Ovary (tissue), 7 donors: ENCODE measurements at regions not wholly inside any gene's neighbourhood (a gene's known extent, or its start where the extent isn't known, plus 50 kb on each side); places are given as distances from the start of the nearest gene placed in this dataset.

Source experiments
- DNase-seq, 5 donors: peaks; one replicate each; pipeline ENCODE4 v3.0.0-alpha.2; 2019 to 2020
- H3K27ac ChIP-seq, 2 donors: fragments of 200-600 bp; one replicate each; pipeline versions ENCODE4 v1.5.1 to v1.8.0; 2019 to 2022
- H3K27me3 ChIP-seq: fragments of 200-600 bp; one replicate; pipeline ENCODE4 v1.8.0; 2022
- H3K36me3 ChIP-seq: fragments of 200-600 bp; sonication (generic); one replicate; pipeline ENCODE4 v1.5.1; 2019
- H3K4me1 ChIP-seq: one replicate; pipeline ENCODE4 v1.8.1; 2013; ENCODE audit warnings: mild to moderate bottlenecking, moderate library complexity; ENCODE audit not compliant: insufficient read depth
- H3K4me3 ChIP-seq: fragments of 200-600 bp; sonication (generic); one replicate; pipeline ENCODE4 v1.5.1; 2017
- H3K9me3 ChIP-seq, 2 donors: fragments of 200-600 bp in 1 of 2; sonication (generic) in 1 of 2; one replicate each; pipeline versions ENCODE4 v1.5.1 to v1.8.1; 2013 to 2019; ENCODE audit warnings: mild to moderate bottlenecking in 1 of 2, moderate library complexity in 1 of 2
- EP300 ChIP-seq: sonication (generic); formaldehyde crosslinking; IDR thresholded peaks from one replicate; pipeline ENCODE4 v1.6.1; 2017; ENCODE audit warnings: antibody characterized with exemption
- POLR2A ChIP-seq: fragments of 450-650 bp; IDR thresholded peaks from one replicate; pipeline ENCODE4 v1.6.1; 2017; ENCODE audit warnings: antibody characterized with exemption, mild to moderate bottlenecking, moderate library complexity
- WGBS, 3 donors: extraction: QIAGEN DNeasy Blood & Tissue Kit in 1 of 3; methylation state at CpG; one replicate each; pipeline versions ENCODE4 v1.1.5 to v1.1.7; 2013 to 2017; 5-methylcytosine and 5-hydroxymethylcytosine counted together
- intact Hi-C, 4 donors: fragments of 100-400 bp; cut with DNase I; formaldehyde crosslinking; loops; one replicate each; pipeline versions ENCODE4 v1.11.0 to v1.15.1; 2022 to 2023
- TF ChIP-seq, protein P1 (sequence below), 3 donors: fragments of 450-650 bp in 2 of 3; fragments of 200-600 bp in 1 of 3; IDR thresholded peaks; one replicate each; pipeline versions ENCODE4 v1.5.1 to v1.8.0; 2016 to 2022; ENCODE audit warnings: antibody characterized with exemption in 3 of 3, mild to moderate bottlenecking in 1 of 3
- donor health status: DM: no; HTN: no; CAD: no; lungs with moderate emphysema.
- donor health status: DM: no; HTN: no; CAD: no.
- donor health status: Bipolar disorder and iron deficiency.
- donor health status: DM: no; HTN: no; CAD: no.
- donor health status: DM: yes; HTN: yes; CAD: no.

DNA sequence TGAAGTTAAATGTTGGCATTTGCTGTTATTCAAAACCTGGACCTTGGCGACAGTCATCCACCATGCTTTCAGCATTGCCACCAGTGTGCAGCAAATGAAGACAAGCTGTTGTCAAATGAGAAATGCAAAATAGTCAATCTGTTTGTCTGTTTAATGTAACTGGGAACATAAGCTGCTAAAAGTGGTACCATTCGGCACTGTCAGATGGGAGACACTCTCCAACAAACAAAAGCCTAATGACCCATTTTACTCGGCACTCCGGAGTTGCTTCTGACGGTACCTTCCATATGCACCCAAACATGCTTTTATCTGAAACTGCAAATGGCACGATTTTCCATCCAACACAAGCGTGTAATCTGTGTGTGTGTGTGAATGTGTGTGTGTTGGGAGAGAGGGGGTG lies 297.8 kb downstream of the MAF start:
- peaks cover 5% of the 10 kb centered on the region for H3K4me1 ChIP-seq
- 86 to 93% (median 93%) methylated on average over 7 of the region's 7 CpGs for WGBS, 3 donors
- no peaks in the 10 kb centered on the region for H3K36me3 ChIP-seq
- no peak overlapping the region for H3K27ac ChIP-seq
- intact Hi-C loops = no loop called here
- no peaks in the 10 kb centered on the region for H3K27me3 ChIP-seq
- no peak for DNase-seq
- H3K4me3 ChIP-seq = no peak overlapping the region
- TF ChIP-seq EP300 = no peak
- TF ChIP-seq, protein P1, sequence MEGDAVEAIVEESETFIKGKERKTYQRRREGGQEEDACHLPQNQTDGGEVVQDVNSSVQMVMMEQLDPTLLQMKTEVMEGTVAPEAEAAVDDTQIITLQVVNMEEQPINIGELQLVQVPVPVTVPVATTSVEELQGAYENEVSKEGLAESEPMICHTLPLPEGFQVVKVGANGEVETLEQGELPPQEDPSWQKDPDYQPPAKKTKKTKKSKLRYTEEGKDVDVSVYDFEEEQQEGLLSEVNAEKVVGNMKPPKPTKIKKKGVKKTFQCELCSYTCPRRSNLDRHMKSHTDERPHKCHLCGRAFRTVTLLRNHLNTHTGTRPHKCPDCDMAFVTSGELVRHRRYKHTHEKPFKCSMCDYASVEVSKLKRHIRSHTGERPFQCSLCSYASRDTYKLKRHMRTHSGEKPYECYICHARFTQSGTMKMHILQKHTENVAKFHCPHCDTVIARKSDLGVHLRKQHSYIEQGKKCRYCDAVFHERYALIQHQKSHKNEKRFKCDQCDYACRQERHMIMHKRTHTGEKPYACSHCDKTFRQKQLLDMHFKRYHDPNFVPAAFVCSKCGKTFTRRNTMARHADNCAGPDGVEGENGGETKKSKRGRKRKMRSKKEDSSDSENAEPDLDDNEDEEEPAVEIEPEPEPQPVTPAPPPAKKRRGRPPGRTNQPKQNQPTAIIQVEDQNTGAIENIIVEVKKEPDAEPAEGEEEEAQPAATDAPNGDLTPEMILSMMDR (IDR thresholded peaks at IDR 0.05) = no peak
- TF ChIP-seq POLR2A = no peak
- no peaks in the 10 kb centered on the region for H3K9me3 ChIP-seq

DNA sequence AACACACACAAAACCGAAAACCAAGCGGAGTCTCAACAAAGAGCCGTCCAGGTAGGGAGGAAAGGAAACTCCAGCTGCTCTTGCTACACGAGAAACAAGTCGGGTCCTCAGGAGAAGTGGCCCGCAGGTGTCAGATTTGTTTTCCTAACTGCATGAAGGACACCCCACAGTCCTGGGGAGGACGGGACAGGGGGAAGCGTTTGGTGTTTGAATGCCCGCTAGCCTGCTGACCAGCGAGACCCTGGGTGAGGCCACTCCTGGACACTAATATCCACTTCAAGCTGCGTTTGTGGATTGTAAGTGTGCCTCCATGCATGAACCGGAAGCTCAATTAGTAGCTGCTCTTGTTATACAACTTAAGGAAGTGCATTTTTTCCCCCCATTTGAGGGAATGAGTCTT lies 299.5 kb downstream of the MAF start:
- Histone ChIP-seq H3K4me1 (peaks cover 5% of the 10 kb centered on the region), H3K9me3 (no peaks in the 10 kb centered on the region), H3K4me3 (no peak overlapping the region), H3K27me3 (no peaks in the 10 kb centered on the region), H3K27ac (no peak overlapping the region), H3K36me3 (no peaks in the 10 kb centered on the region)
- 87 to 93% (median 89%) methylated on average over 12 of the region's 12 CpGs for WGBS, 3 donors
- intact Hi-C loops = no loop called here
- TF ChIP-seq, protein P1 (IDR thresholded peaks at IDR 0.05) = no peak
- TF ChIP-seq POLR2A (no peak), EP300 (no peak)
- no peak for DNase-seq

- DNase-seq = no peak
- Histone ChIP-seq H3K36me3 (no peaks in the 10 kb centered on the region), H3K9me3 (no peaks in the 10 kb centered on the region), H3K4me3 (no peak overlapping the region), H3K27ac (no peak overlapping the region), H3K4me1 (peaks cover 5% of the 10 kb centered on the region), H3K27me3 (no peaks in the 10 kb centered on the region)
- WGBS, 3 donors = 63 to 82% (median 72%) methylated on average over 16 of the region's 16 CpGs
- TF ChIP-seq EP300 = no peak
- TF ChIP-seq POLR2A = no peak
- TF ChIP-seq, protein P1 (IDR thresholded peaks at IDR 0.05) = no peak
- intact Hi-C loops = loop anchor here in 1 of 4 donors (5.0 kb wide), 1 partner anchor 1762 kb away; no protein-coding TSS in a partner anchor
Observed at GRCh38 chr16:79298894-79299799, 301.4 kb downstream of the MAF start.

DNA sequence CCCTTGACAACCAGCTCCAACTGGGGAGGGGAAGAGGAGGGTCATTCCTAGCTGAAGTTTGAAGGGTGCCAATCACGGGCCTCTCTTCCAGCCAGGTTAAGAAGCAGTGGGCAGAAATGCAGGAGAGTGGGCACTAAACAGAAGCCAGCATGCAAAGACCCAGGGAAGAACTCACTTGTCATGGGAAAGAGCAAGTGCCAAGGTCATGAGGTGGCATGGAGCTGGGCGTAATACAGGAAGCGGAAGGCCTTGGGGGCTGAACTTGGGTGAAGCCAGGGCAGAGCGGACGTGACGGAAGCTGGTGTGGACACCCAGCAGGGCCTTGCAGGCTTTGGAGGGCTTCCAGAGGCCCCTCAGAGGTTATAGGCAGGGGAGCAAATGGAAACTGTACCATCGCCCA lies 302.1 kb downstream of the MAF start:
- Histone ChIP-seq H3K4me3 (no peak overlapping the region), H3K27me3 (no peaks in the 10 kb centered on the region), H3K9me3 (no peaks in the 10 kb centered on the region), H3K4me1 (peaks cover 5% of the 10 kb centered on the region), H3K27ac (no peak overlapping the region), H3K36me3 (no peaks in the 10 kb centered on the region)
- TF ChIP-seq POLR2A = no peak
- TF ChIP-seq EP300 = no peak
- TF ChIP-seq, protein P1 (IDR thresholded peaks at IDR 0.05) = no peak
- DNase-seq = no peak
- intact Hi-C loops = loop anchor here in 1 of 4 donors (5.0 kb wide), 1 partner anchor 1761 kb away; no protein-coding TSS in a partner anchor
- WGBS, 3 donors = 84 to 98% (median 84%) methylated on average over 7 of the region's 7 CpGs
